HG02642 (cell line): ENCODE measurements at regions not wholly inside any gene's neighbourhood (a gene's known extent, or its start where the extent isn't known, plus 50 kb on each side); places are given as distances from the start of the nearest gene placed in this dataset.

Source experiments
- ATAC-seq: cut with Tn5 transposase; IDR thresholded peaks from one replicate; pipeline ENCODE4 v1.9.1; 2021; ENCODE audit warnings: mild to moderate bottlenecking; ENCODE audit not compliant: unreplicated experiment, poor library complexity

DNA sequence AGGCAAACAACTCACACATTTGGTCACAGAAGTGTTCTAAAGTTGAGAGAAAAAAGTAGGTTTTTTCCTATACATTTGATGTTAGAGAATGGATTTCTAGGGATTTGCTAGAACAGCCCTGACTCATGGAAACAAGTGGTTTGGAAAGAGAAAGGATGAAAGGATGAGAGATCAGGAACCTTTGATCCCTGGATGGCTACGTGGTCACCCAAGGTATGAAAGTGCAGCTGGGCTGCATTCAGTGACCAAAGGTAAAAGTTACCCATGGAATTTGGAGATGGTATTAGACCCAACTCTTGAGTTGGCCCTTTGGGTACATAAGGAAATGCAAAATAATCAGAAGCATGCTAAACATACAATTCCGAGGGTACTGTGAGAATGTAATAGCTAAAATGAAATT is 61.3 kb upstream of the SPIN1 start:
- no peak for ATAC-seq

DNA sequence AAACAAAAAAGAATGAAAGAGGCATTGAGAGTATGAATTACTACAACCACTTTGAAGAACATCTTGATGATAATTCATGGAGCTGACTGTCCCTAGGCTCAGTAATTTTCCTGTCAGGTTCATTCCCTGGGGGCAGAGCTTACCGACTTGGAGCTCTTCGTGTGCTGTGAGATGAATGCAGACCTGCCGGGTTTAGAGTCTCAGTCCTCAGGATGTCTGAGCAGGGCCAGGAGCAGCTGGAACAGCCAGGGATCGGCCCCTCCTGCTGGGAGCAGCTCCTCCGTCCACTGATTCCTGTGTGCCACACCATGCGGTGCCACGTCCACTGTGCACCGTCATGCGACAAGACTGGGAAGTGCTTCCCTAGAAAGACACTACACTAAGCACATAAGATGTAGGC is 62.2 kb upstream of the SPIN1 start:
- no peak for ATAC-seq

DNA sequence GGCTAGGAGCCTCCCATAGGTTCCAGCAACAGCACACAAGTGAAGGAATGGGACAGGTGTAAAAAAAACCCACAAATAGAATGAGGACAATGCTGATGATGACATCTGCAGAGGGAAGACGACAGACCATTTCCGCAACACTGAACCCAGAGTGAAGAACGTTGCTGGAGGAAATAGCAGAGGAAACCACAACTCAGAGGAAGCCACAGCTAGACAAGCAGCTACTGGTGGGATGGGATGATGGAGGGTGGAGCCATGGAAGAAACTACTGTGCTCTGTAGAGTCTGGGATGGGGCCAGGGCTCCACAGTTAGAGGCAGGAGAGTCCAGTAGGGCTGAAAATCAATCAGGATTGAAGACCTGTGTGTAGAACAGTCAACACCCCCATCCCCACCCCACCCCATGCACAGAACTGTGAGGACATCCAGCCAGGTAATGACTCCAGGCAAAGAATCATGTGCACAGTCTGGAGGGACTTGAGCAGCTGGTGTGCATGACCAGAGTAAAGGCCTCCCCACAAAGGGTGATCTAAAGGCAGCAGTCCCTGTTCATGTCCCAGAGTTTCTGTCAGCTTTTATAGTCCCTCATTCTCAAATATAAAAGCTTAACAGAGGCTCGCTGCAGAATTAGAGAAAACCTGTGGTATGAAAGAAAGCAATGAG is 65.2 kb upstream of the SPIN1 start:
- no peak for ATAC-seq

DNA sequence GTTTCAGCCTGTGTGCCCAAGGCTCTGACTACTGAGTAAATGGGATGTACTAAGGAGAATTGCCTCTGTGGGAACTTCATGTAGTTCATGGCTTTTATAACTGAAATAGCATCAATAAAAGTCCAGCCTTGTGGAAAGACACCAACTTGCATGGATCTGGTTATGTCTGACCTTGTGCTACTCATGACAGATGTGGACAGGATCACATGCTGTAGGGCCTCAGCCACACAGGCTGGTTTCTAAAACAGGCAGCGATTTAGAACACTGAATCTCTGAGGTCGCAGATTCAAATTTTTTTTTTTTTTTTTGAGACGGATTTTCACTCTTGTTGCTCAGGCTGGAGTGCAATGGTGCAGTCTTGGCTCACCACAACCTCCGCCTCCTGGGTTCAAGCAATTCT is 66.5 kb upstream of the SPIN1 start:
- ATAC-seq, result no peak

DNA sequence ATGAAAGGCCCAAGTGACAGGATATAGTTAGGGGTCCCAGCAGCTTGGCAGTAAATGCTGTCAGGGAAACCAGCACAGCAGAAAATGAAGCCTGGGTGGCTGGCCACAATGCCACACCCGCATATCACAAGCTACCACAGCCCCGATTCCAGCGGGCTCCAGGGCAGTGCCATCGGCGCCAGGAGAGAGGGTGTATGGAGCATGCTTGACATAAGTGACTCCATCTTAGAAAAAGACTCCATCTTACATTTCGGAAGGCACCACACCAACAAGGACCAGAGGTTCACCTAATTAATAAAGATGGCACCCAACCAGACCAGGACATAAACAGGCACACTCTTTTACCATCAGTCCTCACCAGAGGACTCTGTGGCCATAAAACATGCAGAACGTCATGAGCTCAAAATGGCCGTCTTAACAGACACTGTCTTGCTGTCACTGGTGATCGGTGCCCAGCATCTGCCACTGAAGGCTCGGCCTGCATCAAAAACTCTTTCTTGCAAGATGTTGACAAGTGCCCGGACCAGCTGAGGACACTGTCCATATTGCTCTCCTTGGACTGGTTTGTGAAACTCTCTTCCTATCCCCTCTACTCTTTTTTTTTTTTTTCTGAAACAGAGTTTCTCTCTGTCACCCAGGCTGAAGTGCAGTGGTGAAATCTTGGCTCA is 67.4 kb upstream of the SPIN1 start:
- ATAC-seq, result no peak

DNA sequence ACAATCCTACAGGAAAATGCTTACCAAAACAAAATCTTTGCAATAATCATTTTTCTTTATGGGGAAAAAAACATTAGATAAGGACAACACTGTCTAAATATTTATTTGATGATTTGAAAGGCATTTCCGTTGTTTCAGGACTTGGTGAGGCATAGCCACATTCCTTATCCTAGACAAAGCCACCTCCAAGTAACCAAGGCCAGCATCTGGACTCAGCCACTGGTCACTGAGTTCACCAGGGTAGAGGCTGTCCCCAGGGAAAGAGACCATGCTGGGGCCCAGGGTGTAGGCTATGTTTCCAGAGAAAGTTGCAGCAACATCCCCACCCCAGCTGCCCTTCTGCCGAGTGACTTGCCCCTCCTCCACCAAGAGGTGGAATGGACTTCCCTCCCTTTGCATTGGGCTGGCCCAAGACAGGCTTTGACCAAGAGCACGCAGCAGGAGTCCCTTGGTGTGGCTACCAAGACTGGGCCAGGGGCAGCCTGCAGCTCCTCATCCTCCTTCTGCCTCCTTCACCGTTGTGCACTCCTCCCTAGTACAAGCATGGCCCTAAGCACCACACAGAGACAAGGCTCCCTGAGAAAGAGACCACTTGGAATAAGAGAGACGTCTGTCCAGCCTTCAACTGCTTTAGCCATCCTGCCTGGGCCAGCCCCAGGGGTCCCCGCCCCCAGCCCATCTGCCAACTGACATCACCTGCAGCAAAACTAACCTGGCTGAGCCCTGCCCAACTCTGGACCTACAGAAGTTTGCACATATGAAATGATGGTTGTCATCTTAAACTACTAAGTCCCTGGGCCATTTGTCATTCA is 68.1 kb upstream of the SPIN1 start:
- ATAC-seq, result no peak

DNA sequence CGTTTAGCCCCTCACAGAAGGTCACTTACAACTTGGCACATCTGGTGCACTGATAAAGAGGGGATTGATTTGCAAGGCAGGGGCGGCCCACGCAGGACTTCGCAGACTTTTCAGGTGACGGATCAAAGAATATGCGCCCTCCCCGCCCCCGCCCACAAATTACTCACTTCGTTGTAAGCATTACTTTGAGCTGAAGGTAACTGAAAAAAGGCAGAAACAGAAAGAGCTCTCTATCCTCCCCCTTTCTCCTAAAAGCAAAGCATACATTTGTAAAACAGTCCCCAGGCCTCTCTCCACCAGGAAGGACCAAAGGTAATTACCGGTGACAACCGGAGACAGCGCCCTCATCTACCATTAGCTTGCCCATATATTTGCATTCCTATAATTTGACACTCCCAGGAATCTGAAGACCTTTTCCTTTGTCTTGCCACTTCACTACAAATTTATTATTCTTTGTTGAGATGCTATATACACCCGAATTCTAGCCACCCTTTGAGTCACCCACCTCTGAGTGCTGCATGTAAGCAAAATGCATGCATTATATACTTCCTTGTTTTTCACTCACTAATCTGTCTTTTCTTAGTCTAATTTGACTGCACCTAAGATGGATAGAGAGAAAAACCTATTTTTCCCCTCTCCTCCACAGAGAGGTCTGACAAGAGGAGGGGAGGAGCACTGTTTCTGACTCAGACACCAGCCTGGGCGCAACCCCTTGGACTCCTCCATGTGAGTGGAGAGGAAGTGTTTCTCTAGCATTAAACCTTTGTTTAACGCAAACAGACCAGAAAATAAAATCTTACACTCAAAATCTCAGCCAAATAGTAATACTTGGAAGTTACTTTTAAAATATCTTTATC is 74.7 kb upstream of the SPIN1 start:
- ATAC-seq, result no peak

DNA sequence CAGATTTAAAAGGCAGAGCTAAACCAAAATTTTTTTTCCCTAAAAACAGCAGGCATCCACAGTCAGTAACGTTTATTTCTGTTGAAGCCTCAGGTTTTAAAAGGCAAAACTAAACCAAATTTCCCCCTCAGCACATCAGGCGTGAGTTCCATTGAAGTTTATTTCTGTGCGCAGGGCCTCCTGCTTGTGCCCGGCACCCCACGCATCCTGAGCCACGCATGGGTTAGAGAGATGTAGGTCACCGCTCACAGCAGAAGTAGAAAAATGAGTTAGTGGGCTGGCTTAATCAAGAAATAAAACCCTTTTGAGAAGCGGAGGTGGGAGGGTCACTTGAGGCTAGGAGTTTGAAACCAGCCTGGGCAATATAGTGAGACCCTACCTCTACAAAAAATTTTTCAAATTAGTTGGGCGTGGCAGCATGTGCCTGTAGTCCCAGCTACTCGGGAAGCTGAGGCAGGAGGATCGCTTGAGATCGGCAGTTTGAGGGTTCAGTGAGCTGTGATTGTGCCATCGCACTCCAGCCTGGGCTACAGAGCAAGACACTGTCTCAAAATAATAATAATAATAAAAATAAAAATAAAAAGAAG is 75.6 kb upstream of the SPIN1 start:
- no peak for ATAC-seq

DNA sequence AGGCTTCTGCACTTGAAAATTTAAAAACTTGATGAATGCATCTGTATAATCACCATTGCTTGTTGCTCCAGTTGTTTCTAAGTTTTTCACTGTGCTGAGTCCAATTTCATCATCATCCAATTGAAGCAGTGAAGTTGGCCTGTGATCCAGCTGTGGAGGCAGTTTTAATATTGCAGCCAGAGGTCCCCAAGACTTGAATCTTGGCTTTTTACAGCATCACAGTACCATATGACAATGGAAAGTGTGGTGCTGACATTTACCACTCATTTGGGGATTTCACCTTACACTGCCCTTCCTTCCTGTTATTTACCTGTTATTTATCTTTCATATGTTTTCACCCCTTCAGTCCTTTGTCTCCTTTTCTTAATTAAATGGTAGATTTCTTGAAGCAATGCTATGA is 76.2 kb upstream of the SPIN1 start:
- ATAC-seq, result no peak

DNA sequence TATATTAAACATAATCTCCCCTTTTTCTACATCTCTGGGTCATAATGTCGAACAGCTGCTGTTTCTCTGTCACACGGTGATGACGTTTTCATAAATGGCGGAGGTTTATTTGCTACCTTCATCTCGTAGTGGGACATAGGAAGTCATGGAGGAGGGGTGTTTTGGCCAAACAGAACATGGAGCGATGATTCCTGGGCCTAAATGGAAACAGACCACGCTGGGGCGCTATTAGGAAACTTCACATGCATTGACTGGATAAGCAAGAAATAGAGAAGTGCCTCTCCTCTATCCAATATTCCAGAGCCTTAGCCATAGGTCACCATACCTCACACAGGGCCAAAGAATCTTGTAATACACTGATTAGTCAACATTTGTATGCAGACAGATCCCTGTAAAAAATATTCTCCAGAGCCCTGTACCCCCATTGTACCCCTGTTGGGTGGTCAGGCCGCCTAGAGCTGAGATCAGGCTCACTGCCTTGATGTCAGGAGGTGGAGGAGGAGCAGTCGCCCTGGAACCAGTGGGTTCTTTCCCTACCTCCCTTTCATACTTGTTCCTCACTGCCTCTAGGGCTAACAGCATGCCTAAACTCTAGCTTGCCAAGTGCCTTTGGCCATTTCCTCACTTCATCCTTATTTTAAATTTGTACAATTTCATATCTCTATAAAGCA is 77.8 kb upstream of the SPIN1 start:
- no peak for ATAC-seq

DNA sequence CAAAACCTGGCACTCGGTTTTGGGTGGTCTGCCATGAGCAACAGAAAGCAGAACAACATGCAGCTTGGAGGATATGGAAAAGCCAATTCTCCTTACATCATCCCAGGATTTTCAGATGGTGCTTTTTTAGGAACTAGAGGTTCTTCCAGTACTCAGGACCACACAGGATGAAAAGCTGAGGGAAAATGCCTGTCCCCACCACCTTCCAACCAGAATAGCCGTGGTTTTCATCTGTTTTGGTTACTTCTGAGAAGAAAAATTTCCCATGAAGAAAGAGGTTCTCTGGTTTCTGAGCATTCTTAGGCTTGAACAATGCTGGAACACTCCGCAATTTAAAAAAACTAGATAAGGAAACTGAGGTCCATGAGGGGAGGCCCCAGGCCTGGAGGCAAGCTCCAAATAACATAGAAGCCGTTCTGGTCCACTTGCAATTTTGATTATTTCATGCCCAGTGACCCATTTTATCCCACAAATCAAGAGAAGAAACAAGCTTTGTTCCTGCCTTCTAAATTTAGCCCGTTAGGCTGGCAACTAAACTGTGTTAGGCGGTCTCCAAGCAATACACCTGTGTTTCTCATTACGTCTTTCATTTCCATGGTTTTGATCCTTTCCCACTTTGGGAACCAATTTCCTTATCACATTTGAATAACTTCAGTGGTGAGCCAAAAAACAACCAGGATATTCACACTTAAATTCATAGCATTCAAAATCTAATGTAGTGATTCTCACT is 79.2 kb upstream of the SPIN1 start:
- ATAC-seq, result no peak

DNA sequence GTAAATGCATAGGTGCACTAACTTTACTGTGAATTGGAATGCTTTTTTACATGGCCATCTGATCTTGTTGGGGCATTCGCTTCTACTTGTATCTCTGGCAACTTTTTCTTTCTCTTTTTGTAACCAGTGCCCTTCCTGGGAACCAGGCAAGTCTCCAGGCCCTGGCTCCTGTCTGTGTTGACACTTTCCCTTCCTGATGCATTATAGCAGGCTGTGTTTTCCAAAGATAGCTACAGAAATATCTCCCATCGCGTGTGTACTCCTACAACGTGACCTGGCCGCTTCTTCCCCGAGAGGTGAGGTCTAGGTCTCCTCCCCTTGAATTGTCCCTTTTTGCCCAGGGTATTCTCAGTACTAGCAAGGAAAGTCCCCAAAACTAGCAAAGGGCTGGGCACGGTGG is 81.1 kb upstream of the SPIN1 start:
- no peak for ATAC-seq

DNA sequence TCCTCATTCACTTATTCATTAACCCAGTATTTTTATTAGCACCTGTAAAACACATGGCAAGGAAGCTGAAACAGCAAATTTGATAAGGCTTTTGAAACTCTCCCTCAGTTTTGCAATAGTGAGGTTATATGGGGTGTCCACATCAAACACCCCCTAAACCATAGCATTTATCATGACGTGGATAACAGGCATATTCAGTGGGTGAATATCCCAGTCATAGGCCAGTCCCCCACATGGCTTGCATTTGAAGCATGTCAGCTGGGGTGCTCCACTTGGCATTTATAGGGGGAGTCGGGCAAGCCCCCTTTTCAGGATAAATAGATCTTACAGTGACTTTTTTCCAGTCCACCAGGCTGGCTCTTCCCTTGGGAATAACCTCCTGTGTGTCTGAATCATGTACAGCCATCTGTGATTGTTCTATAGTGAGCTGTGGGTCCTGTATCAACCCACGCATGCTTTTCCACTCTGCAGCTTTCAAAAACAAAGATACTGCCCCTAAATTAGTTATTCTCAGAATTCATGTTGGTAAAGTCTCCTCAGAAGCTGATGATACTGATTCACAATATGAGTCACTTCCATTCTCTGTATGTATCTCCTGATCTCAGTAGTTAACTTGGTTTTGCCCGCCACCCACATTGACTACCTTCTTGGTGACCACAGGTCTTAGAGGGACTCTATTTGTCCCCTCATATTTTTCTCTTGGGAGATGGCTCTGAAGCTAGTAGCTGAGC is 84.4 kb upstream of the SPIN1 start:
- peak; percentile 91 for ATAC-seq

DNA sequence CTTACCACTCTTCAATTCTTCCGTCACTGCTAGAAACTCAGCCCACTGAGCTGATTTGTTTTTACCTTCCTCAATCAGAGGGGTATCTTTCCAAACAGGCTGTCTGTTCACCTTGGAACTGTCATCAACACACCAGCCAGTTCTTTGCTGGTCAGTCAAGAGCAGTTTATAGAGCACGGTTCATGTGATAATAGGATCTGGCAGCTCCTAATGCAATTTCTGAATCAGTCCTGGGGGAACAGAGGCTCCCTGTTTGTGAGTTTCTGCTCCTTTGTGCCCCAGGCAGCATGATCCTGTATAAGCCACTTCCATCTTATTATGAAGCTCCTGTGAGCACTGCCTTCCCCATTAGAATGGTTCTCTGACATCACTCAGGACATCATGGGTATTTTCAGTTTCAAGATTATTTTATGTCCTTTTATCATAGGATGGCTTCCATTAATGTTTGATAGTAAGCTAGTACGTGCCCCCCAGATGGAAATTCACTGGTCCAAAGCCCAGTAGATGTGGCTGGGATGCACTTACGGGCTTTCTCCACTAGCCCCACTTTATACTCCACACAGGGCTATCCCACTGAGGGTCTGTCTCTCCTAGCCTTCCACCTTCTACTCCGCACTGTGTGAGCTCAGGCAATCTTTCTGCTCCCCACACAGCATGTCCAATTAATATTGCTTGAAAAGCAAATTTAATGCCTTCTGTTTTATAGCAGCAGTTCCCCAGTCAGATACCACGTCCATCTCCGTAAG is 85.5 kb upstream of the SPIN1 start:
- ATAC-seq, result no peak

DNA sequence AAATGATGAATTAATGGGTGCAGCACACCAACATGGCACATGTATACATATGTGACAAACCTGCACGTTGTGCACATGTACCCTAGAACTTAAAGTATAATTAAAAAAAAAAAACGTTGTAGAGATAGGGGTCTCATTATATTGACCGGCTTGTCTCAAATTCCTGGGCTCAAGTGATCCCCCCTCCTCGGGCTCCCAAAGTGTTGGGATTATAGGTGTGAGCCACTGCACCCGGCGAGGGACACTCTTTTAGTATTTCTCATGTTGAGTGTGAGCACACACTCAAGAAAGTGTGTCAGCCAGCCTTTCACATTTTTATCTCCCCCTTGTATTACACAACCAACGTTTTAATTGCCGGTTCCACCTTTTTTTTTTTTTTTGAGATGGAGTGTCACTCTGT is 87.7 kb upstream of the SPIN1 start:
- ATAC-seq, result no peak

DNA sequence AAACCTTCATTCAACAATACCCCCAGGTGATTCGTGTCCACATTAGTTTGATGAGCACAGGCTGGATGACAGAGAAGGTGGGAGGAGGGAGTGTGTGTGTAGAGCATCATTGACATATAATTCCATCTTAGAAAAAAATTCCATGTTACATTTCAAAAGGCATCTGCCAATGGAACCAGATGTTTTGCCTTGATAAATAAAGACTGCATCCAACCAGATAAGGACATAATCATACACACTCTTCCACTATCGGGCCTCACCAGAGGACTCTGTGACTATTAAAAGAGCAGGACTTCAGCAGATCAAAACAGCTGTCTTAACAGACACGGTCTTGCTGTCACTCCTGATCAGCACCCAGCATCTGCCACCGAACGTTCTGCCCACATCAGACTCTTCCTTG is 96.4 kb upstream of the SPIN1 start:
- no peak for ATAC-seq

DNA sequence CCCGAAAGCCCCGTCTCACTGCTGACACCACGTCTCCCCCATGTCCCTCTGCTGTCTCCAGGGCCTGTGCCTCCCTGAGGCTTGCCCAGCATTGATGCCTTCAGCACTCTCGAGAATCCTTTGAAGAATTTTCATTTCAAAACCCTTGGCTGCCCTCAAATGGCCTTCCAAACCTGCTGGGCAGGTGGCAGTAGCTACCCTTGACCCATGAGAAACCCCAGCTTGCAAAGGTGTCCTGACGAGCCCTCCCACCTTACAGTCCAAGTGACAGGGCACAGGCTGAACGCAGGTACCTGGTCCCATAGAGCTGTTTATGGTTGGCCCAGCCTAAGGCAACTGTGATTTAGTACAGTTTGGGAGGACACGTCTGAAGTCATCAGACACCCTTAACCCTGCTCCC is 97.2 kb upstream of the SPIN1 start:
- ATAC-seq, result no peak

DNA sequence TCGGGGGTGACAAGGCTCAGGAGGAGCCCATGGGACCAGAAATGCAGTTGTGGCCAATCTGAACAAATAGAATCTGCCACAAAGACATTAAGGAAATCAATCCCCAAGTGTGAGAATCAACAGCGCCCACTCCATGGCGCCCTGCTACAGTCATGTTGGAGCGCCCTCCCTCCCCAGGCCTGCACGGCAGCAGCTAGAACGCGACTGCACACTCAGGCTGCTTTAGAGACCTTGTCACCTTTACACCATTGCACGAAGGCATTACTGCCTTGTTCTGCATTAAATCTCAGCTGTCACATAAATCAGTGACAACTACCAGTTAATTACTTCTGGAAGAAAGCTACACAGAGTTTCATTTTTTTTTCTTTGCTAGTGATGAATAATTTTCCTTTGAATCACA is 98.7 kb upstream of the SPIN1 start:
- no peak for ATAC-seq
